Nephron progenitor cell (in vitro differentiated cells): ENCODE measurements at regions not wholly inside any gene's neighbourhood (a gene's known extent, or its start where the extent isn't known, plus 50 kb on each side); places are given as distances from the start of the nearest gene placed in this dataset.

Experiments
- DNase-seq: peaks from one replicate; pipeline ENCODE4 v3.0.0; 2021
- H3K27ac Mint-ChIP-seq: 2 replicates; pipeline ENCODE4 v1.8.0; 2021; ENCODE audit warnings: mild to moderate bottlenecking, moderate library complexity, mixed read lengths
- H3K27me3 Mint-ChIP-seq: 2 replicates; pipeline ENCODE4 v1.8.0; 2021; ENCODE audit warnings: mild to moderate bottlenecking, low read depth, mixed read lengths; ENCODE audit not compliant: poor library complexity
- H3K36me3 Mint-ChIP-seq: 2 replicates; pipeline ENCODE4 v1.8.0; 2021; ENCODE audit warnings: low read depth, mixed read lengths
- H3K4me1 Mint-ChIP-seq: 2 replicates; pipeline ENCODE4 v1.8.0; 2021; ENCODE audit warnings: mixed read lengths
- H3K4me3 Mint-ChIP-seq: 2 replicates; pipeline ENCODE4 v1.8.0; 2021; ENCODE audit warnings: mild to moderate bottlenecking, moderate library complexity, mixed read lengths
- H3K9me3 Mint-ChIP-seq: 2 replicates; pipeline ENCODE4 v1.8.0; 2021; ENCODE audit warnings: mild to moderate bottlenecking, moderate library complexity, mixed read lengths
- TF ChIP-seq, protein P1 (sequence below): fragments of 200-600 bp; sonication (generic); IDR thresholded peaks from 2 replicates; pipeline ENCODE4 v1.5.0; 2021; ENCODE audit warnings: antibody characterized with exemption

DNA sequence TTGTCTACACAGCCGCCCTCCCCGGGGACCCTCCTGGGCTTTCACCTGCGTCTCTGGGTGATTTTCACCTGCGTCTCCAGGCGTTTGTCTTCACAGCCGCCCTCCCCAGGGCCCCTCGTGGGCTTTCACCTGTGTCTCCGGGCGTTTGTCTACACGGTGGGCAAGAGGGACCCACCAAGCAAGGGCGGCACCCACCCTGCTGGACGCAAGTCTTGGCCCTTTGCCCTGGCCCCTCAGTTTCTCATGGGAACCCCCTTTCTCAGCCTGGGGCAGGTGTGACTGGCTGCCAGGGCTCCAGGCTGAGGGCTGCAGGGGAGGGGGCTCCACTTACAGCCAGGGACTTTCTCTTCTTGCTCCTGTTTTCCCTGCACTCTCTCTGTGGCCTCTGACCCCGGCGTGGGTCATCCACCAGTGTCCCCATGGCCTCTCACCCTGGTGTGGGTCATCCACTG, 68.6 kb upstream of the GALNT9 start:
- Mint-ChIP-seq H3K36me3 (no peaks in the 10 kb centered on the region), H3K27me3 (peaks cover 47% of the 10 kb centered on the region), H3K27ac (no peak overlapping the region)

DNA sequence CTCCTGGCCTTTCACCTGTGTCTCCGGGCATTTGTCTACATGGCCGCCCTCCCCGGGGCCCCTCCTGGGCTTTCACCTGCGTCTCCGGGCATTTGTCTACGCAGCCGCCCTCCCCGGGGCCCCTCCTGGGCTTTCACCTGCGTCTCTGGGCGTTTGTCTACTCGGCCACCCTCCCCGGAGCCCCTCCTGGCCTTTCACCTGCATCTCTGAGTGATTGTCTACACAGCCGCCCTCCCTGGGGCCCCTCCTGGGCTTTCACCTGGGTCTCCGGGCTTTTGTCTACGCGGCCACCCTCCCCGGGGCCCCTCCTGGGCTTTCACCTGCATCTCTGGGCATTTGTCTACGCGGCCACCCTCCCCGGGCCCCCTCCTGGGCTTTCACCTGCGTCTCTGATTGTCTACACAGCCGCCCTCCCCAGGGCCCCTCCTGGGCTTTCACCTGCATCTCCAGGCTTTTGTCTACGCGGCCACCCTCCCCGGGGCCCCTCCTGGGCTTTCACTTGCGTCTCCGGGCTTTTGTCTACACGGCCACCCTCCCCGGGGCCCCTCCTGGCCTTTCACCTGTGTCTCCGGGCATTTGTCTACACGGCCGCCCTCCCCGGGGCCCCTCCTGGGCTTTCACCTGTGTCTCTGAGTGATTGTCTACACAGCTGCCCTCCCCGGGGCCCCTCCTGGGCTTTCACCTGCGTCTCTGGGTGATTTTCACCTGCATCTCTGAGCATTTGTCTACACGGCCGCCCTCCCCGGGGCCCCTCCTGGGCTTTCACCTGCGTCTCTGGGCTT, 68.0 kb upstream of the GALNT9 start:
- Mint-ChIP-seq H3K27me3 (peaks cover 51% of the 10 kb centered on the region), H3K4me3 (no peak overlapping the region), H3K4me1 (peaks cover 46% of the 10 kb centered on the region), H3K27ac (no peak overlapping the region), H3K9me3 (no peaks in the 10 kb centered on the region), H3K36me3 (no peaks in the 10 kb centered on the region)
- TF ChIP-seq, protein P1, sequence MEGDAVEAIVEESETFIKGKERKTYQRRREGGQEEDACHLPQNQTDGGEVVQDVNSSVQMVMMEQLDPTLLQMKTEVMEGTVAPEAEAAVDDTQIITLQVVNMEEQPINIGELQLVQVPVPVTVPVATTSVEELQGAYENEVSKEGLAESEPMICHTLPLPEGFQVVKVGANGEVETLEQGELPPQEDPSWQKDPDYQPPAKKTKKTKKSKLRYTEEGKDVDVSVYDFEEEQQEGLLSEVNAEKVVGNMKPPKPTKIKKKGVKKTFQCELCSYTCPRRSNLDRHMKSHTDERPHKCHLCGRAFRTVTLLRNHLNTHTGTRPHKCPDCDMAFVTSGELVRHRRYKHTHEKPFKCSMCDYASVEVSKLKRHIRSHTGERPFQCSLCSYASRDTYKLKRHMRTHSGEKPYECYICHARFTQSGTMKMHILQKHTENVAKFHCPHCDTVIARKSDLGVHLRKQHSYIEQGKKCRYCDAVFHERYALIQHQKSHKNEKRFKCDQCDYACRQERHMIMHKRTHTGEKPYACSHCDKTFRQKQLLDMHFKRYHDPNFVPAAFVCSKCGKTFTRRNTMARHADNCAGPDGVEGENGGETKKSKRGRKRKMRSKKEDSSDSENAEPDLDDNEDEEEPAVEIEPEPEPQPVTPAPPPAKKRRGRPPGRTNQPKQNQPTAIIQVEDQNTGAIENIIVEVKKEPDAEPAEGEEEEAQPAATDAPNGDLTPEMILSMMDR, result no peak
- no peak for DNase-seq

More for the DNA sequence above, 68.6 kb upstream of the GALNT9 start:
- TF ChIP-seq, protein P1, result no peak
- DNase-seq, result no peak
- H3K9me3 Mint-ChIP-seq, result no peaks in the 10 kb centered on the region
- no peak overlapping the region for H3K4me3 Mint-ChIP-seq
- peaks cover 48% of the 10 kb centered on the region for H3K4me1 Mint-ChIP-seq

DNA sequence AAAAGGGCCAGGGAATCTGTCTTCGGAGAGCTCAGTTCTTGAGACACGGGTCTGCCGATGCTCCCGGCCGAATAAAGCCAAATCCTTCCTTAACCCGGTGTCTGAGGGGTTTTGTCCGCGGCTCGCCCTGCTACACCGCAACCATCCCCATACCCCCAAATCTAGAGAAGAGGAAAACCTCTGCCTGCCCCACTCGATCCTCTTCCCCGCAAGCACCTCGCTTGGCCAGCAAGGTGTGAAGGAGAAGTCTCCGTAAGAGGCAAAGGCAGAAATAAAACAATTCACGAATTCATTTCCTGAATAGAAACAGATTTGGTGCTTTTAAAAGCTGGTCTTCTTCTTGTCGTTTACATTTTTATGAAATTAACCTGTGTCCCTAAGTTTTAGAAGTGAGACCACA, 67.3 kb upstream of the GALNT9 start:
- TF ChIP-seq, protein P1, result no peak
- DNase-seq, result no peak
- H3K27me3 Mint-ChIP-seq, result peaks cover 51% of the 10 kb centered on the region
- H3K4me3 Mint-ChIP-seq, result no peak overlapping the region
- H3K9me3 Mint-ChIP-seq, result no peaks in the 10 kb centered on the region
- H3K36me3 Mint-ChIP-seq, result no peaks in the 10 kb centered on the region
- peaks cover 46% of the 10 kb centered on the region for H3K4me1 Mint-ChIP-seq
- H3K27ac Mint-ChIP-seq, result no peak overlapping the region

DNA sequence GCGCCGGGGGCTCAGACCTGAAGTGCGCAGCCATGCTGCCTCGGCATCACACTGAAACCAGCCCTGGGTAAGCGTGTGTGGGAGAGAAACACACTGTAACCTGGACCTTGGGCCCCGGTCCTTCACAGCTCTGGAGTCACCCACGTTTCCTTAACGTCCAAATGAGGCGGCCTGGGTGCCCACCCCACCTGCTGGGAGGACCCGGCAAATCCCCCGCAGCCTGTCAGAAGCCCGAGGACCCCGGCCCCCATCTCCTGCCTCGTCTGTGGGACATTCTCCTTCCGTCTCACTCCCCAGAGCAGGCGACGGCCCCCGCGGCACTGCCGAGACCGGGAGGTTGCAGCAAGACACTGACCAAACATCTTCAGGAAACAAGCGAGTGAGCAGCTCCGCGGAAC, 66.5 kb upstream of the GALNT9 start:
- Mint-ChIP-seq H3K36me3 (no peaks in the 10 kb centered on the region), H3K27ac (no peak overlapping the region), H3K27me3 (peaks cover 55% of the 10 kb centered on the region), H3K4me3 (no peak overlapping the region), H3K4me1 (peaks cover 43% of the 10 kb centered on the region), H3K9me3 (peaks cover 7% of the 10 kb centered on the region)
- TF ChIP-seq, protein P1, result no peak
- no peak for DNase-seq

DNA sequence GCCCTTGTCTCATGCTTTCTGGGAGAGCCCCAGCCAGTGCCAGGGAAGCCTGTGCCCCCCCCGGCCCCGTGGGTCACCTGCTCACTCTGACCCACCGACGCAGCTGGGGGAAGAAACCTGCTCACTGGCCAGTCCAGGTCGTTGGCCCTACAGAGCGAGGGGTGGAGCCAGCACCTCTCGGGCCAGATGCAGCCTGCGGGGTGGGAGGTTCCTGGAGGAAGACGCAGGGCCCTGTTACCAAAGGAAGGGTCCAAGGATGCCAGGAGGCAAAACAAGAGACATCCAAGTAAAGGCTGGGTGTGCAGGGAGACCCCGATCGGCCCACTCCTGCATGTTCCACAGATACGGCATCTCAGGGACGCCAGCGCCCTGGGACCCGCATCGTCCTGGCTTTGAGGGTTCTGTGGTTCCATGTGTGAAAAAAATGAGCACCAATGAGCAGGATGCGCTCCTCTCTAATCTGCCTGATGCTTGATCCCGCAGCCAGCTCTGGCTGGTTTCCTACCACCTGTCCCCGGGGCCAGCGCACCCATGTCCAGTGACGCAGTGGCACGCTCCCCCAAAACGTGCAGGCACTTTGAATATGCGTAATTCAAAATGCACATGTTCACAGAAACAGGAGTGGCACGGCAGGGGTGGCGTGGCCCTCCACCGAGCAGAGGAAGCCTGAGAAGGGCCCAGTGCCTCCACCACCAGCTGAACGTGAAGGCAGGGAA, 66.0 kb upstream of the GALNT9 start:
- DNase-seq, result no peak
- TF ChIP-seq, protein P1, result no peak
- peaks cover 8% of the 10 kb centered on the region for H3K9me3 Mint-ChIP-seq
- H3K36me3 Mint-ChIP-seq, result no peaks in the 10 kb centered on the region
- no peak overlapping the region for H3K4me3 Mint-ChIP-seq
- peaks cover 58% of the 10 kb centered on the region for H3K27me3 Mint-ChIP-seq
- no peak overlapping the region for H3K27ac Mint-ChIP-seq
- peaks cover 41% of the 10 kb centered on the region for H3K4me1 Mint-ChIP-seq
